HFFc6 (cell line): ENCODE measurements at regions not wholly inside any gene's neighbourhood (a gene's known extent, or its start where the extent isn't known, plus 50 kb on each side); places are given as distances from the start of the nearest gene placed in this dataset.

Experiments used
- DNase-seq: peaks from one replicate; pipeline ENCODE4 v3.0.0-alpha.2; 2018
- H3K27ac Mint-ChIP-seq: 2 replicates; pipeline ENCODE4 v1.8.0; 2020; ENCODE audit warnings: mild to moderate bottlenecking, mixed read lengths
- H3K27me3 Mint-ChIP-seq: 2 replicates; pipeline ENCODE4 v1.8.0; 2021; ENCODE audit warnings: mild to moderate bottlenecking, moderate library complexity, mixed read lengths; ENCODE audit not compliant: insufficient read depth
- H3K36me3 Mint-ChIP-seq: 2 replicates; pipeline ENCODE4 v1.8.0; 2021; ENCODE audit warnings: low read depth, mixed read lengths
- H3K4me1 Mint-ChIP-seq: 2 replicates; pipeline ENCODE4 v1.8.0; 2020; ENCODE audit warnings: low read depth, mixed read lengths
- H3K4me3 Mint-ChIP-seq: 2 replicates; pipeline ENCODE4 v1.8.0; 2020; ENCODE audit warnings: mild to moderate bottlenecking, moderate library complexity, mixed read lengths
- H3K9me3 Mint-ChIP-seq: 2 replicates; pipeline ENCODE4 v1.8.0; 2020; ENCODE audit warnings: mild to moderate bottlenecking, mixed read lengths
- CTCF ChIP-seq: fragments of 200-600 bp; sonication (generic); IDR thresholded peaks from 2 replicates; pipeline ENCODE4 v1.5.0; 2021; ENCODE audit warnings: antibody characterized with exemption, mild to moderate bottlenecking

GRCh38 chr12:17609153-17609552 lies 480.8 kb downstream of the RERGL start:
- no peak overlapping the region for H3K27ac Mint-ChIP-seq
- H3K27me3 Mint-ChIP-seq: no peaks in the 10 kb centered on the region
- TF ChIP-seq CTCF: no peak
- no peaks in the 10 kb centered on the region for H3K4me1 Mint-ChIP-seq
- no peaks in the 10 kb centered on the region for H3K36me3 Mint-ChIP-seq
- DNase-seq: no peak
- H3K4me3 Mint-ChIP-seq: no peak overlapping the region
- H3K9me3 Mint-ChIP-seq: peaks cover 11% of the 10 kb centered on the region

GRCh38 chr12:17595111-17595510 lies 494.9 kb downstream of the RERGL start:
- TF ChIP-seq CTCF: no peak
- Mint-ChIP-seq H3K27me3 (no peaks in the 10 kb centered on the region), H3K36me3 (no peaks in the 10 kb centered on the region), H3K4me1 (no peaks in the 10 kb centered on the region), H3K4me3 (no peak overlapping the region), H3K27ac (no peak overlapping the region), H3K9me3 (peaks cover 7% of the 10 kb centered on the region)
- DNase-seq: no peak

GRCh38 chr12:17593715-17594406 lies 496.1 kb downstream of the RERGL start:
- no peak overlapping the region for H3K4me3 Mint-ChIP-seq
- no peaks in the 10 kb centered on the region for H3K27me3 Mint-ChIP-seq
- no peak for TF ChIP-seq CTCF
- H3K9me3 Mint-ChIP-seq: peaks cover 10% of the 10 kb centered on the region
- H3K4me1 Mint-ChIP-seq: no peaks in the 10 kb centered on the region
- DNase-seq: no peak
- no peak overlapping the region for H3K27ac Mint-ChIP-seq
- no peaks in the 10 kb centered on the region for H3K36me3 Mint-ChIP-seq

GRCh38 chr12:17592472-17592871 lies 497.5 kb downstream of the RERGL start:
- peaks cover 9% of the 10 kb centered on the region for H3K9me3 Mint-ChIP-seq
- H3K27ac Mint-ChIP-seq: no peak overlapping the region
- no peaks in the 10 kb centered on the region for H3K36me3 Mint-ChIP-seq
- TF ChIP-seq CTCF: no peak
- no peaks in the 10 kb centered on the region for H3K4me1 Mint-ChIP-seq
- no peak for DNase-seq
- no peak overlapping the region for H3K4me3 Mint-ChIP-seq
- H3K27me3 Mint-ChIP-seq: no peaks in the 10 kb centered on the region

GRCh38 chr12:17591005-17591681 lies 498.9 kb downstream of the RERGL start:
- TF ChIP-seq CTCF: no peak
- Mint-ChIP-seq H3K27ac (no peak overlapping the region), H3K4me1 (no peaks in the 10 kb centered on the region), H3K4me3 (no peak overlapping the region), H3K27me3 (no peaks in the 10 kb centered on the region), H3K9me3 (peaks cover 5% of the 10 kb centered on the region; the same call in 1 of the 2 replicates), H3K36me3 (no peaks in the 10 kb centered on the region)
- DNase-seq: no peak
